ENCODE measurements at regions not wholly inside any gene's neighbourhood (a gene's known extent, or its start where the extent isn't known, plus 50 kb on each side); places are given as distances from the start of the nearest gene placed in this dataset.

- TF ChIP-seq ARID3A (IDR thresholded peaks at IDR 0.05; ENCODE audit: low read depth, low read length), result no peak
- TF ChIP-seq KLF11 (CRISPR knock-in tag; IDR thresholded peaks at IDR 0.05), result no peak
Observed at GRCh38 chr17:77445760-77446532, 305.2 kb downstream of the SEC14L1 start (continued).

GRCh38 chr17:77446940-77447634 lies 306.3 kb downstream of the SEC14L1 start:
- H3K27me3 ChIP-seq (ENCODE audit: control insufficient read depth in 1 of 2, insufficient read depth in 2 of 2, low read length in 2 of 2), result no peaks in the 10 kb centered on the region; a peak in 1 of 5 replicates
- ChIA-PET CTCF (ENCODE audit: low intra/inter-chr PET ratio, low total read pairs) (no interaction called here), POLR2A (no interaction called here)
- no peaks in the 10 kb centered on the region for H3K9me3 ChIP-seq (ENCODE audit: low read length)
- DNase-seq (ENCODE audit: low spot score) (no peak), ATAC-seq (no peak), FAIRE-seq (no peak)
- no peak overlapping the region for H2AFZ ChIP-seq (ENCODE audit: low read length)
- no peak overlapping the region for H3K4me3 ChIP-seq (replicated peaks in 1 of 3; ENCODE audit: insufficient read depth in 1 of 3, low read depth in 2 of 3, low read length in 3 of 3)
- in situ Hi-C loops (cut with HindIII; ENCODE audit: extremely low pct_ligation_motif_present, low pct_unique_long_range_greater_than_20kb) (no loop called here), intact Hi-C loops (cut with micrococcal nuclease; ENCODE audit: unreplicated experiment) (no loop called here)
- H3K79me2 ChIP-seq (ENCODE audit: insufficient read depth, low read length), result peaks cover 49% of the 10 kb centered on the region
- peaks cover 26% of the 10 kb centered on the region; the same call in 1 of the 2 replicates for H4K20me1 ChIP-seq (ENCODE audit: insufficient read depth, low read length)
- WGBS (ENCODE audit: low lambda C conversion rate), result 96% methylated on average over 20 of the region's 20 CpGs
- no peak overlapping the region for H3K9ac ChIP-seq (ENCODE audit: insufficient read depth, low read depth, low read length)
- H3K4me1 ChIP-seq (ENCODE audit: insufficient read depth, low read length), result peaks cover 17% of the 10 kb centered on the region
- H3K27ac ChIP-seq (ENCODE audit: extremely low read length, insufficient read depth, low read length), result no peak overlapping the region
- TF ChIP-seq NRL (CRISPR knock-in tag; IDR thresholded peaks at IDR 0.05; ENCODE audit: borderline replicate concordance), result no peak
- TF ChIP-seq AGO2 (optimal IDR thresholded peaks at IDR 0.05; ENCODE audit: low read depth, low read length), result peak; percentile 59
- no peak for TF ChIP-seq ZFP36 (IDR thresholded peaks at IDR 0.05; ENCODE audit: borderline replicate concordance, low read depth, low read length, partially characterized antibody)
- TF ChIP-seq HIC2 (CRISPR knock-in tag; IDR thresholded peaks at IDR 0.05; ENCODE audit: low read depth), result no peak
- BruUV-seq (replicated peaks), result no TSS peak
- H3K4me2 ChIP-seq (ENCODE audit: low read depth, low read length), result no peak overlapping the region
- H3K36me3 ChIP-seq (replicated peaks in 1 of 2; ENCODE audit: control insufficient read depth in 1 of 2, insufficient read depth in 2 of 2, low read length in 2 of 2), result peaks cover 9 to 28% of the 10 kb centered on the region in 2 experiments

All from HepG2 (cell line).